Activated CD4-positive, alpha-beta T cell treated with anti-CD3 and anti-CD28 coated beads, Interleukin-2, amount 10 ng/mL, durations not matched to agents 7 days and 5 days (primary cell): ENCODE measurements at regions not wholly inside any gene's neighbourhood (a gene's known extent, or its start where the extent isn't known, plus 50 kb on each side); places are given as distances from the start of the nearest gene placed in this dataset.
"Not testable (repeated sequence)": the region's sequence is repeated elsewhere in the genome, so short reads cannot be mapped to it uniquely, and the experiment has no call there.

Source experiments
- CTCF ChIA-PET: fragments of 350-600 bp; sonication (Branson Sonifier 250); formaldehyde crosslinking; loops from one replicate; lab custom pipeline; 2021; ENCODE audit warnings: antibody characterized with exemption; lab: Charles Lee
- POLR2A ChIA-PET: fragments of 350-600 bp; sonication (Branson Sonifier 250); formaldehyde crosslinking; loops from one replicate; lab custom pipeline; 2021; ENCODE audit warnings: antibody characterized with exemption; lab: Charles Lee
- DNase-seq: peaks from one replicate; pipeline ENCODE4 v3.0.0-alpha.2; 2020
- H3K27ac Mint-ChIP-seq: one replicate; pipeline ENCODE4 v1.8.0; 2021; ENCODE audit warnings: mild to moderate bottlenecking, moderate library complexity, mixed read lengths
- H3K27me3 Mint-ChIP-seq: one replicate; pipeline ENCODE4 v1.8.0; 2021; ENCODE audit warnings: mixed read lengths
- H3K36me3 Mint-ChIP-seq: one replicate; pipeline ENCODE4 v1.8.0; 2021; ENCODE audit warnings: low read depth, mixed read lengths
- H3K4me1 Mint-ChIP-seq: one replicate; pipeline ENCODE4 v1.8.0; 2021; ENCODE audit warnings: mixed read lengths
- H3K4me3 Mint-ChIP-seq: one replicate; pipeline ENCODE4 v1.8.0; 2021; ENCODE audit warnings: mild to moderate bottlenecking, moderate library complexity, mixed read lengths
- H3K9me3 Mint-ChIP-seq: one replicate; pipeline ENCODE4 v1.8.0; 2021; ENCODE audit warnings: mixed read lengths

- H3K36me3 Mint-ChIP-seq = no peaks in the 10 kb centered on the region
- H3K9me3 Mint-ChIP-seq = no peaks in the 10 kb centered on the region
- no peak overlapping the region for H3K27ac Mint-ChIP-seq
- no peak for DNase-seq
- H3K27me3 Mint-ChIP-seq = no peaks in the 10 kb centered on the region
- H3K4me3 Mint-ChIP-seq = no peak overlapping the region
- no peaks in the 10 kb centered on the region for H3K4me1 Mint-ChIP-seq
- POLR2A ChIA-PET = no interaction called here
- CTCF ChIA-PET = no interaction called here
These were observed 66.5 kb upstream of the ZNF267 start for GRCh38 chr16:31807086-31807485.

GRCh38 chr16:31810863-31811262 is 62.7 kb upstream of the ZNF267 start:
- H3K36me3 Mint-ChIP-seq = no peaks in the 10 kb centered on the region
- no peaks in the 10 kb centered on the region for H3K27me3 Mint-ChIP-seq
- H3K4me1 Mint-ChIP-seq = no peaks in the 10 kb centered on the region
- ChIA-PET CTCF (no interaction called here), POLR2A (no interaction called here)
- no peak for DNase-seq
- no peak overlapping the region for H3K4me3 Mint-ChIP-seq
- H3K9me3 Mint-ChIP-seq = peaks cover 2% of the 10 kb centered on the region
- H3K27ac Mint-ChIP-seq = no peak overlapping the region

GRCh38 chr16:31816141-31816540 is 57.5 kb upstream of the ZNF267 start:
- CTCF ChIA-PET, H3K27ac Mint-ChIP-seq, H3K9me3 Mint-ChIP-seq: not testable (repeated sequence)

GRCh38 chr16:31819386-31819785 is 54.2 kb upstream of the ZNF267 start:
- DNase-seq = no peak
- no peaks in the 10 kb centered on the region for H3K27me3 Mint-ChIP-seq
- no peak overlapping the region for H3K27ac Mint-ChIP-seq
- no peak overlapping the region for H3K4me3 Mint-ChIP-seq
- no peaks in the 10 kb centered on the region for H3K4me1 Mint-ChIP-seq
- no peaks in the 10 kb centered on the region for H3K36me3 Mint-ChIP-seq
- ChIA-PET POLR2A (no interaction called here), CTCF (no interaction called here)
- H3K9me3 Mint-ChIP-seq = peaks cover 4% of the 10 kb centered on the region

More at GRCh38 chr16:31816141-31816540, 57.5 kb upstream of the ZNF267 start:
- H3K4me3 Mint-ChIP-seq, H3K27me3 Mint-ChIP-seq, H3K4me1 Mint-ChIP-seq, POLR2A ChIA-PET, H3K36me3 Mint-ChIP-seq, DNase-seq: not testable (repeated sequence)

GRCh38 chr16:31819948-31820347 is 53.7 kb upstream of the ZNF267 start:
- no peaks in the 10 kb centered on the region for H3K36me3 Mint-ChIP-seq
- DNase-seq = no peak
- ChIA-PET CTCF (no interaction called here), POLR2A (no interaction called here)
- H3K4me1 Mint-ChIP-seq = no peaks in the 10 kb centered on the region
- H3K9me3 Mint-ChIP-seq = peaks cover 5% of the 10 kb centered on the region
- no peak overlapping the region for H3K27ac Mint-ChIP-seq
- H3K4me3 Mint-ChIP-seq = no peak overlapping the region
- H3K27me3 Mint-ChIP-seq = no peaks in the 10 kb centered on the region
